PC-9 (cell line): ENCODE measurements at regions not wholly inside any gene's neighbourhood (a gene's known extent, or its start where the extent isn't known, plus 50 kb on each side); places are given as distances from the start of the nearest gene placed in this dataset.
"Not testable (repeated sequence)": the region's sequence is repeated elsewhere in the genome, so short reads cannot be mapped to it uniquely, and the experiment has no call there.

Source experiments
- EZH2 ChIP-seq: fragments of 200-600 bp; sonication (generic); IDR thresholded peaks from 2 replicates; pipeline ENCODE4 v1.8.0; 2017; ENCODE audit warnings: antibody characterized with exemption, low read depth
- TF ChIP-seq, protein P1 (sequence below): fragments of 200-600 bp; sonication (generic); conservative IDR thresholded peaks from 2 replicates; pipeline ENCODE4 v1.6.1; 2017; ENCODE audit warnings: mixed run types, antibody characterized with exemption, mild to moderate bottlenecking, moderate library complexity

DNA sequence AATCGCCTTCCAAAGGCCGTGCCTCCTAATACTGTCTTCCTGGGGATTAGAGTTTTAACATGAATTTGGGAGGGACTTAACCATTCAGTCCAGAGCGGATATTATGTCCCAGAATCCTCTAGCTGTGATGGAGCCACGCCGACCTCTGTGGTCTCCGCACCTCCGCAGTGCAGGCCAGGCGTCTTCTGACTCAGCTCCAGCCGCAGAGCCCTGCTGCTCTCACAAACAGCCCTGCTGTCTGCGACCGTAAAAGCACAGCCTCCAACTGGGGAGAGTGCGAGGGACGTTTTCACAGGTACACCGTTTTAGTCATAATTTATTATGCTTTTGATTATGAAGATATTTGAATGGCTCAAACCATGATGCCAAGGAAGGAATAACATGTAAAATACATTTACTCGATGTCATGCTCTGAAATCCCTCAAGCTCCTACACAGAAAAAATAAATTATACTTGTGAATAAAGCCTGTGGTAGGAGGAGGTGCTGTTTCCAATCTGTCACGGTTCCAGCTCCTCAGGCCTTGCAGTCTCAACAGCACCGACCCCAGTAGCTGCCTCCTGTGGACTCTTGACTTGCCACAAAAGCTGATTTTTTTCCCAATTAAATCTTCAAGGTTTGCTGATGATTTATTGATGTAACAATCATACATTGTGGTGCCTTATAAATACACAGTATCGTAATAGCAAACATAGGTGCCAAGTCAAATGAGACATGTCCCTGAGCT is 353.6 kb upstream of the FRG1 start:
- TF ChIP-seq, protein P1, sequence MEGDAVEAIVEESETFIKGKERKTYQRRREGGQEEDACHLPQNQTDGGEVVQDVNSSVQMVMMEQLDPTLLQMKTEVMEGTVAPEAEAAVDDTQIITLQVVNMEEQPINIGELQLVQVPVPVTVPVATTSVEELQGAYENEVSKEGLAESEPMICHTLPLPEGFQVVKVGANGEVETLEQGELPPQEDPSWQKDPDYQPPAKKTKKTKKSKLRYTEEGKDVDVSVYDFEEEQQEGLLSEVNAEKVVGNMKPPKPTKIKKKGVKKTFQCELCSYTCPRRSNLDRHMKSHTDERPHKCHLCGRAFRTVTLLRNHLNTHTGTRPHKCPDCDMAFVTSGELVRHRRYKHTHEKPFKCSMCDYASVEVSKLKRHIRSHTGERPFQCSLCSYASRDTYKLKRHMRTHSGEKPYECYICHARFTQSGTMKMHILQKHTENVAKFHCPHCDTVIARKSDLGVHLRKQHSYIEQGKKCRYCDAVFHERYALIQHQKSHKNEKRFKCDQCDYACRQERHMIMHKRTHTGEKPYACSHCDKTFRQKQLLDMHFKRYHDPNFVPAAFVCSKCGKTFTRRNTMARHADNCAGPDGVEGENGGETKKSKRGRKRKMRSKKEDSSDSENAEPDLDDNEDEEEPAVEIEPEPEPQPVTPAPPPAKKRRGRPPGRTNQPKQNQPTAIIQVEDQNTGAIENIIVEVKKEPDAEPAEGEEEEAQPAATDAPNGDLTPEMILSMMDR = not testable (repeated sequence)
- TF ChIP-seq EZH2 = not testable (repeated sequence)
